ENCODE measurements at regions not wholly inside any gene's neighbourhood (a gene's known extent, or its start where the extent isn't known, plus 50 kb on each side); places are given as distances from the start of the nearest gene placed in this dataset.

GRCh38 chr10:130790339-130790738, 521.2 kb downstream of the TCERG1L start:
- TF ChIP-seq, protein P1, sequence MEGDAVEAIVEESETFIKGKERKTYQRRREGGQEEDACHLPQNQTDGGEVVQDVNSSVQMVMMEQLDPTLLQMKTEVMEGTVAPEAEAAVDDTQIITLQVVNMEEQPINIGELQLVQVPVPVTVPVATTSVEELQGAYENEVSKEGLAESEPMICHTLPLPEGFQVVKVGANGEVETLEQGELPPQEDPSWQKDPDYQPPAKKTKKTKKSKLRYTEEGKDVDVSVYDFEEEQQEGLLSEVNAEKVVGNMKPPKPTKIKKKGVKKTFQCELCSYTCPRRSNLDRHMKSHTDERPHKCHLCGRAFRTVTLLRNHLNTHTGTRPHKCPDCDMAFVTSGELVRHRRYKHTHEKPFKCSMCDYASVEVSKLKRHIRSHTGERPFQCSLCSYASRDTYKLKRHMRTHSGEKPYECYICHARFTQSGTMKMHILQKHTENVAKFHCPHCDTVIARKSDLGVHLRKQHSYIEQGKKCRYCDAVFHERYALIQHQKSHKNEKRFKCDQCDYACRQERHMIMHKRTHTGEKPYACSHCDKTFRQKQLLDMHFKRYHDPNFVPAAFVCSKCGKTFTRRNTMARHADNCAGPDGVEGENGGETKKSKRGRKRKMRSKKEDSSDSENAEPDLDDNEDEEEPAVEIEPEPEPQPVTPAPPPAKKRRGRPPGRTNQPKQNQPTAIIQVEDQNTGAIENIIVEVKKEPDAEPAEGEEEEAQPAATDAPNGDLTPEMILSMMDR (conservative IDR thresholded peaks at IDR 0.05; ENCODE audit: low read depth in 2 of 2) = no peak
- TF ChIP-seq REST (IDR thresholded peaks at IDR 0.05; ENCODE audit: unreplicated experiment) = no peak
- TF ChIP-seq EZH2 (IDR thresholded peaks at IDR 0.05; ENCODE audit: low read depth, unreplicated experiment) = no peak
- no peak for TF ChIP-seq ZNF114 (CRISPR knock-in tag; IDR thresholded peaks at IDR 0.05)
- TF ChIP-seq EZH2phosphoT487 (IDR thresholded peaks at IDR 0.05; ENCODE audit: unreplicated experiment) = no peak
- no peak for TF ChIP-seq ZNF331 (CRISPR knock-in tag; IDR thresholded peaks at IDR 0.05; ENCODE audit: low read depth)
- no peak for TF ChIP-seq POLR2AphosphoS5 (IDR thresholded peaks at IDR 0.05; ENCODE audit: low read depth)
- no peak for TF ChIP-seq JUNB (IDR thresholded peaks at IDR 0.05; ENCODE audit: unreplicated experiment)
- TF ChIP-seq STAT1 (IDR thresholded peaks at IDR 0.05; ENCODE audit: unreplicated experiment) = no peak
- no peak for TF ChIP-seq ETS1 (IDR thresholded peaks at IDR 0.05)
- no peak for TF ChIP-seq CREB1 (CRISPR knock-in tag; IDR thresholded peaks at IDR 0.05; ENCODE audit: low read depth)

Measured in GM23338 (cell line).